ENCODE measurements at regions not wholly inside any gene's neighbourhood (a gene's known extent, or its start where the extent isn't known, plus 50 kb on each side); places are given as distances from the start of the nearest gene placed in this dataset.

DNA sequence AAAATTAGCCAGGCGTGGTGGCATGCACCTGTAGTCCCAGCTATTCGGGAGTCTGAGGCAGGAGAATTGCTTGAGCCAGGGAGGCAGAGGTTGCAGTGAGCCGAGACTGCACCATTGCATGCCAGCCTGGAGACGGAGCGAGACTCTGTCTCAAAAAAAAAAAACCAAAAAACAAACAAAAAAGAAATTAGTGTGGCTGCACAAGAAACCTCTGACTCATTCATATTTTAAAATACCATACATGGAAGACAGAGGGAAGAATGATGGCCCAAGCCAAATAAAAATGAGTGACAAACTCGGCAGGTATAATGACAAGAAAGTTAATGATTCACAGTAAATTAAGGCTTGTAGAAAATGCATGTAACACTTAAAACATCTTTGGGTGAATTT is 875.8 kb downstream of the EPHA4 start:
- no peaks in the 10 kb centered on the region for H3K36me3 ChIP-seq
- no peaks in the 10 kb centered on the region for H3K4me1 ChIP-seq
- intact Hi-C loops (cut with DNase I; ENCODE audit: low total_unique reads) = no loop called here
- no peak for DNase-seq
- no peaks in the 10 kb centered on the region for H3K27me3 ChIP-seq (replicated peaks in 1 of 7)
- H3K4me3 ChIP-seq = no peak overlapping the region
- no peak overlapping the region for H3K27ac ChIP-seq
- TF ChIP-seq POLR2AphosphoS5 (IDR thresholded peaks at IDR 0.05) = no peak
- TF ChIP-seq, protein P1, sequence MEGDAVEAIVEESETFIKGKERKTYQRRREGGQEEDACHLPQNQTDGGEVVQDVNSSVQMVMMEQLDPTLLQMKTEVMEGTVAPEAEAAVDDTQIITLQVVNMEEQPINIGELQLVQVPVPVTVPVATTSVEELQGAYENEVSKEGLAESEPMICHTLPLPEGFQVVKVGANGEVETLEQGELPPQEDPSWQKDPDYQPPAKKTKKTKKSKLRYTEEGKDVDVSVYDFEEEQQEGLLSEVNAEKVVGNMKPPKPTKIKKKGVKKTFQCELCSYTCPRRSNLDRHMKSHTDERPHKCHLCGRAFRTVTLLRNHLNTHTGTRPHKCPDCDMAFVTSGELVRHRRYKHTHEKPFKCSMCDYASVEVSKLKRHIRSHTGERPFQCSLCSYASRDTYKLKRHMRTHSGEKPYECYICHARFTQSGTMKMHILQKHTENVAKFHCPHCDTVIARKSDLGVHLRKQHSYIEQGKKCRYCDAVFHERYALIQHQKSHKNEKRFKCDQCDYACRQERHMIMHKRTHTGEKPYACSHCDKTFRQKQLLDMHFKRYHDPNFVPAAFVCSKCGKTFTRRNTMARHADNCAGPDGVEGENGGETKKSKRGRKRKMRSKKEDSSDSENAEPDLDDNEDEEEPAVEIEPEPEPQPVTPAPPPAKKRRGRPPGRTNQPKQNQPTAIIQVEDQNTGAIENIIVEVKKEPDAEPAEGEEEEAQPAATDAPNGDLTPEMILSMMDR (IDR thresholded peaks at IDR 0.05 in 8 of 11, conservative IDR thresholded peaks at IDR 0.05 in 3 of 11) = no peak
- no peak for TF ChIP-seq POLR2A (IDR thresholded peaks at IDR 0.05)
- H3K9me3 ChIP-seq = peaks cover 0 to 7% (median 7%) of the 10 kb centered on the region in 8 donors
- 85 to 97% (median 89%) methylated on average over 6 of the region's 6 CpGs for WGBS, 5 donors

DNA sequence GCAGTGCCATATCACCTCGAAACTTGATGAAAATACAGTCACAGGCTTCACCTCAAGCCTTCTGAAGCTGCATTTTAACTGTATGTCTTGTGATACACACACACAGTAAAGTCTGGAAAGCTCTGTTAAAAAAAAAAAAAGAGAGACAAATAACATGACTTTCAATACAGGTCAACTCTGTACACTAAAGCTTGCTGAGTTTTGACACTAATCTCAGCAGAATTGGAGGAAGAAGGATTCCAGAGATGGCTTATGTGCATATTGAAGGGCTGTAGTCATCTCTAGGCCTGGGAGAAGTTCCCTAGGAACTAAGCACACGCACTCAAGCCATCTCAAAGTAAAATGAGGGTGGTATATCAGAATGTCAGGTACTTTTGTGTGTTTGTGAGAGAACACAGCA is 875.1 kb downstream of the EPHA4 start:
- intact Hi-C loops (cut with DNase I; ENCODE audit: low total_unique reads) = no loop called here
- H3K9me3 ChIP-seq = peaks cover 0 to 14% (median 10%) of the 10 kb centered on the region in 8 donors
- WGBS, 5 donors = 68 to 83% (median 76%) methylated on average over 2 of the region's 2 CpGs
- H3K27ac ChIP-seq = no peak overlapping the region
- no peaks in the 10 kb centered on the region for H3K27me3 ChIP-seq (replicated peaks in 1 of 7)
- H3K36me3 ChIP-seq = no peaks in the 10 kb centered on the region
- no peak for DNase-seq
- no peak for TF ChIP-seq POLR2AphosphoS5 (IDR thresholded peaks at IDR 0.05)
- TF ChIP-seq POLR2A (IDR thresholded peaks at IDR 0.05) = no peak
- TF ChIP-seq, protein P1 (IDR thresholded peaks at IDR 0.05 in 8 of 11, conservative IDR thresholded peaks at IDR 0.05 in 3 of 11) = no peak
- no peak overlapping the region for H3K4me3 ChIP-seq
- no peaks in the 10 kb centered on the region for H3K4me1 ChIP-seq

DNA sequence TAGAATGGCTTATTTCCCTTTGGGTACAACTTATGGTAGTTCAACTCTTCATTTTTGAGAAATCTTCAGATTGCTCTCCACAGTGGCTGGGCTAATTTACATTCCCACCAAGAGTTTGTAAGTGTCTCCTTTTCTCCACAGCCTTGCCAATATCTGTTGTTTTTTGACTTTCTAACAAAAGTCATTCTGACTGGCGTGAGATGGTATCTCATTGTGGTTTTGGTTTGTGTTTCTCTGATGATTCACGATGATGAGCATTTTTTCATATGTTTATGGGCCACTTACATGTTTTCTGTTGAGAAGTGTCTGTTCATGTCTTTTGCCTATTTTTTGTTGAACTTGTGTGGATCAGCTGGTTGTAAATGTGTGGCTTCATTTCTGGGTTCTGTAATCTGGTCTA is 871.0 kb downstream of the EPHA4 start:
- Histone ChIP-seq H3K27ac (no peak overlapping the region), H3K4me1 (no peaks in the 10 kb centered on the region), H3K9me3 (peaks cover 0 to 14% (median 10%) of the 10 kb centered on the region in 8 donors), H3K4me3 (no peak overlapping the region), H3K36me3 (no peaks in the 10 kb centered on the region), H3K27me3 (replicated peaks in 1 of 7) (no peaks in the 10 kb centered on the region)
- DNase-seq = no peak
- WGBS, 5 donors = 75 to 87% (median 83%) methylated on average over 2 of the region's 2 CpGs
- TF ChIP-seq POLR2AphosphoS5 (IDR thresholded peaks at IDR 0.05) (no peak), POLR2A (IDR thresholded peaks at IDR 0.05) (no peak)
- TF ChIP-seq, protein P1 (IDR thresholded peaks at IDR 0.05 in 8 of 11, conservative IDR thresholded peaks at IDR 0.05 in 3 of 11) = no peak
- intact Hi-C loops (cut with DNase I; ENCODE audit: low total_unique reads) = no loop called here

DNA sequence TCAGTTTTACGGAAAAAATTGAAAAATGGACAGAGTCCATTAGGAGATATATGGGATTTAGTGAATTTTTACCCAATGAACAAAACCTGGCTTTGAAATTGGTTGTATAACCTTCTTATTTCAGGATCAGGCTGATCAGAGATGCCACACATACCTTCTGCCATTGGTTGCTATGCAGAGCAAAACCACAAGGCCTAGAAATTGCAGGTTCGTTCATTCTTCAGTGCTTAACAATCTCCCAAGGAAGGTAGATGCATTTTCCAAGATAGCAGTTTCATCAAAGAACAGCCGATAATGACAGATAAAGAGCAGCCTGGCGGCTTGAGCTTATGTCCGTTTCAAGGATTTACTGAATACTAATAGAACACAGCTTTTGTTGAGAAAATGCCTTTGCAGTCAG is 868.8 kb downstream of the EPHA4 start:
- Histone ChIP-seq H3K27me3 (replicated peaks in 1 of 7) (no peaks in the 10 kb centered on the region), H3K36me3 (no peaks in the 10 kb centered on the region), H3K4me1 (no peaks in the 10 kb centered on the region), H3K27ac (no peak overlapping the region), H3K9me3 (peaks cover 0 to 14% (median 10%) of the 10 kb centered on the region in 8 donors), H3K4me3 (no peak overlapping the region)
- WGBS, 5 donors = 86 to 94% (median 88%) methylated on average over 5 of the region's 5 CpGs
- intact Hi-C loops (cut with DNase I; ENCODE audit: low total_unique reads) = no loop called here
- no peak for DNase-seq
- TF ChIP-seq, protein P1 (IDR thresholded peaks at IDR 0.05 in 8 of 11, conservative IDR thresholded peaks at IDR 0.05 in 3 of 11) = no peak
- no peak for TF ChIP-seq POLR2AphosphoS5 (IDR thresholded peaks at IDR 0.05)
